Left renal cortex interstitium (tissue), 4 donors: ENCODE measurements at regions not wholly inside any gene's neighbourhood (a gene's known extent, or its start where the extent isn't known, plus 50 kb on each side); places are given as distances from the start of the nearest gene placed in this dataset.
"Not testable (repeated sequence)": the region's sequence is repeated elsewhere in the genome, so short reads cannot be mapped to it uniquely, and the experiment has no call there.

Experiments
- DNase-seq, 4 donors: peaks; one replicate each; pipeline ENCODE4 v3.0.0-alpha.2; 2013; ENCODE audit warnings: low read depth in 4 of 4, low spot score in 2 of 4, missing footprints in 1 of 4

DNA sequence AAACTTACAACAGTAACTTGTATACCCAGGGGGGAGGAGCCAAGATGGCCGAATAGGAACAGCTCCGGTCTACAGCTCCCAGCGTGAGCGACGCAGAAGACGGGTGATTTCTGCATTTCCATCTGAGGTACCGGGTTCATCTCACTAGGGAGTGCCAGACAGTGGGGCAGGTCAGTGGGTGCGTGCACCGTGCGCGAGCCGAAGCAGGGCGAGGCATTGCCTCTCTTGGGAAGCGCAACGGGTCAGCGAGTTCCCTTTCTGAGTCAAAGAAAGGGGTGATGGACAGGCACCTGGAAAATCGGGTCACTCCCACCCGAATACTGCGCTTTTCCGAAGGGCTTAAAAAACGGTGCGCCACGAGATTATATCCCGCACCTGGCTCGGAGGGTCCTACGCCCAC, 278.8 kb downstream of the FAM47B start:
- DNase-seq = not testable (repeated sequence)

DNA sequence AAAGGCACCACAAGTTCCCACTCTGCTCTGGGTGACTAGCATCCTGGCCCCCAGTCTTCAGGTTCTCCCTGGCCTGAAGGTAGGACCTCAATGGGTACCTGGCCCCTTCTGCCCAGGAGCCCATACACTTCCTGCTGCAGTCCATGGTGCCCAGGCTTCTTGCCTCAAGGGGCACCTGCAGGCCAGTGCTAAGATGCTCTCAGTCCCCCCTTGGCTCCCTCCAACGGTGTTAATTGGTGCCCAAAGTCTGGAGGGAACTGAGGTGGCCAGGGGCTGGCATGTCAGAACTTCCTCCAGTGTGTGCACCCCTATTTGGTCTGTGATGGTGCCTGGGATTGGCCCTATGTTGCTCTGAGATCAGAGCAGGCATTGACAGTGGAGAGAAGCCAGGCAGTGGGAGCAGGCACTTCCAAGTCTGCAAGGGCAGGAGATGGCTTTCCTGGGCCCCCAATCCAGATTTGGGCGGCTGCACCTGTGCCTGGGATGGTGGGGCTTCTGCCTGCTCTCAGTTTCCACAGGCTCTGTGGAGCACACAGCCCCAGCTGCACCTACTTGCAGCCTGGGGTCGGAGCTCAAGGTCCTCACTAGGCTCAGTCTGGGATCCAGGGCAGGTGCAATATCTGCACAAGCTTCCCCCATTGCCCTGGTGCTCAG, 301.6 kb downstream of the FAM47B start:
- no peak for DNase-seq

DNA sequence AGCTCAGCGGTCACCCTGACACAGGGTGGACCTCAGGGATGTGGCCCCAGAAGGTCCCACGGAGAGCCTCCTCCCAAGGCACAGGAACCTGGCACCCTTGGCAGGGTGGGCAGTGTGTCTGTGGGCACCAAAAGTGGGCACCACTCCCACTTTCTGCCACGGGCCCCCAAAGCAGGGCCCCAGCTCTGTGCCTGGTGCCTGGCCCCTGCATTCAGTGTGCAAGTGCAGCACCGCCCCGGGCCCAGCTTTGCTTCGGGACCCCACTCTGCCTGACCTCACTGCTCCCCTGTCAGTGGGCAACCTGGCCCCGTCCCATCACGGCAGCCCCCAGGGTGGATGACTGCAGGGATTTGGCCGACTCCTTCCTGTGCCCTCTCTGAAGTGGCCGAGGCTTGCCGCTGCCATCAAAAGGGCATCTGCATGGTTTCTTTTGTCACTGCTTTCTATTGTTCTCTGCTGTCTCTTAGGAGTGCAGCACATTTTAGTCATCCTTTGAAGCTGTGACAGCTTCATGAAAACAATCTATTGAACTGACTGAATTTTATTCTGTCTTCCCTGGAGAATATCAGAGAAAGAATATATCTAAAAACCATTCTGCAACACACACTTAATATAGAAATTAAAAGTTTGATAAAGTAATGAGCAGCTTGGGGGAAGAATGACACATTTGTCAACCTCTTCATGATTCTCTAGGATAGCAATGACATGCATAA, 302.4 kb downstream of the FAM47B start:
- no peak for DNase-seq

DNA sequence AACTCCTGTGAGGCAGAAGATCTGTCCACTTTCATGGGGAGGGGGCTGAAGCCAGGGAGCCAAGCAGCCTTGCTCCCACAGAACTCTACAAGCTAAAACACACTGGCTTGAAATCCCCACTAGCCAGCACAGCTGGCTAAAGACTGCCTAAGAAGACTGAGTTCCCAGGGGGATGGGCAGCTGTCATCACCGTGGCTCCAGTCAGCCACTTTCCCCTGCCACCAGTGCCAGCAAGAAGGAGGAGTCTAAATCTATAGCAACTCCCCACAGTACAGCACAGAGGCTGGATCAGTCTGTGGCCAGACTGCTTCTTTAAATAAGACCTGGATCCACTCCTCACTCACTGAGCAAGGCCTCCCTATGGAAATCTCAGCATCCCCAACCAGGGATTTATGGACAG, 308.6 kb downstream of the FAM47B start:
- DNase-seq = no peak

DNA sequence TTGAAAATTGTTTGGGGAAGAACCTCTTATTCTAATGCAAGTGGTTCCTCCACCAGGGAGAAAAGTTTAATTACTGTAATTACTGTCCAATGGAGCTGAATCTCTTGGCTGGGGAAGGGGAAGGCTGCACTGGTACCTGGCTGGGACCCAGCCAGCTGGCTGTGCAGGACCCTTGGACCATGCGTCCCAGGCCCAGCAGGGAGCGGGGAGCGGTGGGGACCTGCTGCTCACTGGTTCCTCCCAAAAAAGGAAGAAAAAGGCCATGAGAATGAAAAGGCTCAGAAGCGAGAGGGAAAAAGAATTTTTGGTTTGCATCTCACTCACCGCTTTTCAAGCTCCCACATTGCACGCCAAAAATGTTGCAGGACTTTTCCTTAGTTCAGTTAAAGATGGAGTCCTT, 333.5 kb downstream of the FAM47B start:
- no peak for DNase-seq

DNA sequence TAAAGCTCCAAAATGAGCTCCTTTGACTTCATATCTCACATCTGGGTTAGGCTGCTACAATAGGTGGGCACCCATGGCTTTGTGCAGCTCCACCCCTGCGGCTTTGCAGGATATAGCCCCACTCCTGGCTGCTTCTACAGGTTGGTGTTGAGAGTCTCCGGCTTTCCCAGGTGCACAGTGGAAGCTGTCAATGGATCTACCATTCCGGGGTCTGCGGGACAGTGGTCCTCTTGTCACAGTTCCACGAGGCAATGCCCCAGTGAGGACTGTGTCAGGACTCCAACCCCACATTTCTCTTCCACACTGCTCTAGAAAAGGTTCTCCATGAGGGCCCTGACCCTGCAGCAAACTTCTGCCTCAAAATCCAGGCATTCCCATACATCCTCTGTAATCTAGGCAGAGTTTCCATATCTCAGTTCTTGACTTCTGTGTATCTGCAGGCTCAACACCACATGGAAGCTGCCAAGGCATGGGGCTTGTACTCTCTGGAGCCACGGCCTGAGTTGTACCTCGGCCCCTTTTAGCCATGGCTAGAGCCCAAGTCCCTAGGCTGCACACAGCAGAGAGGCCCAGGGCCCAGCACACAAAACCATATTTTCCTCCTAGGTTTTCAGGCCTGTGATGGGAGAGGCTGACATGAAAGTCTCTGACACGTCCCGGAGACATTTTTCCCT, 342.8 kb downstream of the FAM47B start:
- DNase-seq = no peak

DNA sequence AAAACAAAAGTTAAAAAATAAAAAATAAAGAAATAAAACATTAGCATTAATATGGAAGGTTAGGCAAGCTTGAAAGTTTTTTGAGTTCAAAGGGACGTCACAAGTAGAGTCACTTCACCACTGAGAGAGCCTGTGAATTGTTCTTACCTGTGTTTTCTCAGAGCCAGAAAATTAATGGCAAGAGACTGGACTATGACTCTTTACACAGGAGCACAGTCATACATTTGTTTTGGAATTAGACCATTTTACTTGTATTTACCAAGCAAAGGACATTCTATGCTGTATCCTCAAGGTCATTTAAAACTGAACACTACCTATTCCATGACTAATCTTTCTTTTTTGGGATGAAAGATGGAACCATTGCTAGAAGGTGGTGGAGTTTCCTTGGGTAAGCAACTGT, 346.1 kb downstream of the FAM47B start:
- no peak for DNase-seq

DNA sequence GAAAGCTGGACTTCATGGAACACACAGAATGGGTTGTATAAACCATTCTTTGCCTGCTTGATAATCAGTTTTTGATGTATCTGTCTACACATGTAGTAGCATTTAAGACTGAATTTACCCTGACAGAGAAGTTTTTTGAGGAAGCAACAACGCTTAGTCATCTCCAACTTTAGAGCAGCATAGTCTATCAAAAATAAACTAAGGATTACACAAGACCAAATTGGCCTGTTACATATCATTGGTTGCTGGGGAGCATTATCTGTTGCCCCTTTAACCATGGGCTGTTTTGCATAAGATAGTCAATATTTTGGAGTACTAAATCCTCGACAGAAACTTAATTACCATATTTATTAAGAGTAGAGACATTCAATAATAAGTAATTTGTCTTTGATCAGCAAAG, 347.4 kb downstream of the FAM47B start:
- no peak for DNase-seq

DNA sequence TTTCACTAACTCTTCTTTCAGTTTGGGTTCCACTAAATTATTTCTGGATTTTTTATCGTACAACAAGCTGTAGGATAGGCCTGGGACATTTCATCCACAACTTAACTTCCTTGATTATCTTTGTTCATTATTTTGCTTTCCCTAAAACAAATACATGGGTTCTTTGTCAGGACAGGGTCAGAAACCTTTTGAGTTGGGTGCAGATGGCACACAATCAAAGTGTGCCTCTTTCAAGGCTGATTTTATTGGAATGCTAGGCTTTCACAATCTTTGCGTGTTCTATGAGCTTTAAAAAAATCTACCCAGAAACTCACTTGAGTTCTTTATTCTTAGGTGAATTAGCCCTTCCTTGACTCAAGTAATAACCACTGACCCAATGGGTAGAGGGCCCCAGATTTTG, 348.4 kb downstream of the FAM47B start:
- no peak for DNase-seq

DNA sequence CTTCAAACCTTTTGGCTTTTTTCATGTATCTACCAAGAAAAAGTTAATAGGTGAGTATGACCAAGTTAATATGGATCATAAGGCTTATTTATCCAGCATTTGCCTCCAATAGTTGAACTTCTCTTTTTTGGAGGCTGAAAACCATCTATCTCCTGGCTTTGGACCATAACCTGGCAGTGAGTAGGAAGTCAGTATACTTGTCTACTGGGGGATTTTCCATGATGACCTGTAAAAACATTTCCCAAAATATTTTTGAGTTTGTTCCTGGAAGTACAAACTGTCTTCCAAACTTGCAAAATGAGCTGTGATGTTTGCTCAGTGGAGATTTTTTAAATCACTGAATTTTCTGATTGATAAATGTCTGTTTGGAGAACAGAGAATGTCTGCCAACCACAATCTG, 349.9 kb downstream of the FAM47B start:
- DNase-seq = no peak

DNA sequence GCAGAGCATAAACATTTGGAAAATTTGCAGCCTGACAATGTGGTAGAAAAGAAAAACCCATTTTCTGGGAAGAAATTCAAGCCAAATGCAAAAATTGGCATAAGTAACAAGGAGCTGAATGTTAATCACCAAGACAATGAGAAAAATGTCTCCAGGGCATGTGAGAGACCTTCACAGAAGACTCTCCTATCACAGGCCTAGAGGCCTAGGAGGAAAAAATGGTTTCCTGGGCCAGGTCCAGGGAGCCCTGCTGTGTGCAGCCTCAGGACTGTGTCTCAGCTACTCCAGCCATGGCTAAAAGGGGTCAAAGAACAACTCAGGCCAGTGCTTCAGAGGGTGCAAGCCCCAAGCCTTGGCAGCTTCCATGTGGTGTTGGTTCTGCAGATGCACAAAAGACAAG, 362.4 kb downstream of the FAM47B start:
- DNase-seq = not testable (repeated sequence)

DNA sequence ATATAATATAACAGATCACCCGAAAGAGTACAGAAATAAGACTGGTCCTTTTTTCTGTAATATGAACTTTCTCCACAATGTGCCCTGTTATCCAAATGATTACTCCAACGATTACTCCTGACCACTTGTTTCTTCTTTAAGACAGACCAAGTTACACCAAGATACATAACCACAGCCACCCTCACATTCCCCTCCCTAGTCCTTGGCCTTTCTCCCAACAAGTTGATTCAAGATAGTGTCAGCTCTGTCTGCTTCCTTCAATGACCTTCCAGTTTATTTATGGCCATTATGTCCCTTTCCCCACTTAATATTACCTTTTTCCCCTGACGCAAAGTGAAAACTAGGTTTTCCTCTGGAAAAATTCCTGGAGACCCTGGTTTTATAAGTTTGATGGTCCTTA, 397.2 kb downstream of the FAM47B start:
- DNase-seq = no peak

DNA sequence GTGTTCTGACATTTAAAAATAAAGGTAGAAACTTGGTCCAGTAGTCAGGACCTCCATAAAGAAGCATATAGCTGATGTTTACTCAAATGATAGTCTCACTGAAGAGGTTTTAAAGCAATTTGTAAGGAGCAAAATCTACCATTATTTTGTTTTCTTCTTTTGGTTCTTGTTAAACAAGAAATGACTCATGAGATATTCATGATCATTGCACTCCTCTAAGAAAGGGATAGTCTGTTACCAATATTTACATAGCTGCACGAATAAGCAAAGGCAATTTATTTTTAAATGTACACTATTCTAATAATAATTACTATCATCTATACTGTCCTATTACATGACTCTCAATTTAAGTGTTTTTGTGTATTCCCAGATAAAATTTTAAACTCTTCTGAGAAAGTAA, 397.9 kb downstream of the FAM47B start:
- no peak for DNase-seq

DNA sequence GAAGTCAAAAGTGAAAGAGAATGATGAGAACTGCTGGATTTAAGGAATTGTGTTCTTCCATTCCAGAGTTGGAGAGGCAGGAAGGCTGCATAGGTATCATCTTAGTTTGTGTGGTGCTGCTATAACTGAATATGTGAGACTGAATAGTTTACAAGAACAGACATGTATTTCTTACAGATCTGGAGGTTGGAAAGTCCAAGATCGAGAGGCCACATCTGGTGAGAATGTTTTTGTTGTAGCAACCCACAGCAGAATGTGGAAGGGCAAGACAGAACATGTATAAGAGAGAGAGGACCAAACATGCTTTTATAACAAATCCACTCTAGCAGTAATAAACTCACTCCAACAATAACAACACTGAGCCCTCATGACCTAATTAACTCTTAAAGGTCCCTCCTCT, 408.6 kb downstream of the FAM47B start:
- DNase-seq = no peak

DNA sequence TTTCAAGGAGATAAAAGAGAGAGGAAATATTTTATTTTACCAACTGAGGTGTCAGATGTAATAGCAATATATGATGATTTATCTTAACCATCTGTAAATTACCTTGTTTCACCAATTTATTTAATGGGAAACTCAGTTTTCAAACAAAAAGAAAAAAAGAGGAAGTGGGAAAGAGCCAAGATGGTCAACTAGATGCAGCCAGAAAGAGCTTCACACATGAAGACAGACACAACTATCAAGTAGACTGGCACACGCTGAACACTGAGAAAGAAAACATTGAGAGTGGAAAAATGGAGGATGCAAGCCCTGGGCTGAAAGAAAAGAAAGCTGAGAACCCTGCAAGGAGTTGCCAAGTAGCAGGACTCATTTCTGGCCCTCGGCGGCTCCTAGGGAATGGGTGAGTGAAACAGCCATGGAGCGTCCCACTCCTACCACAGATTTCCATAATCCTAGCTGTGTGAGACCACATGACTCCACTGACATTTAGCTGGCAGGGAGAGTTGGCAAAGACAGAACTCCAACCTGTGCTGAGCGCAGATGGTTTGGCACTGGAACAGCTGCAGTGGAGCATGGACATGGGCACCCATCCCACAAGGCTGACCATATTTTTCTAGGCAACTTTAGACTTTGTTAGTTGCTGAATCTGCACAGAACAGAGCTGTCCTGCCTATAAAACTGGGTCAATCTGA, 409.3 kb downstream of the FAM47B start:
- no peak for DNase-seq

DNA sequence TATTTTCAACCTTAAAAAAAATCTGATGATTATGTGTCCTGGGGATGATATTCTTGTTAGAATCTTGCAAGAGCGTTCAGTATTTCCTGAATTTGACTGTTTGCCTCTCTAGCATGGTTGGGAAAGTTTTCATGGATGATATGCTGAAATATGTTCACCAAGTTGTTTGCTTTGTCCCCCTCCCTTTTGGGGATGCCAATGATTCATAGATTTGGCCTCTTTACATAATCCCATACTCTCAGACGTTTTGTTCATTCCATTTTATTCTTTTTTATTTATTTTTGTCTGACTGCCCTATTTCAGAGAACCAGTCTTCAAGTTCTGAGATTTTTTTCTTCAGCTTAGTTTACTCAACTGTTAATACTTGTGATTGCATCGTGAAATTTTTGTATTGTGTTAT, 415.1 kb downstream of the FAM47B start:
- no peak for DNase-seq

DNA sequence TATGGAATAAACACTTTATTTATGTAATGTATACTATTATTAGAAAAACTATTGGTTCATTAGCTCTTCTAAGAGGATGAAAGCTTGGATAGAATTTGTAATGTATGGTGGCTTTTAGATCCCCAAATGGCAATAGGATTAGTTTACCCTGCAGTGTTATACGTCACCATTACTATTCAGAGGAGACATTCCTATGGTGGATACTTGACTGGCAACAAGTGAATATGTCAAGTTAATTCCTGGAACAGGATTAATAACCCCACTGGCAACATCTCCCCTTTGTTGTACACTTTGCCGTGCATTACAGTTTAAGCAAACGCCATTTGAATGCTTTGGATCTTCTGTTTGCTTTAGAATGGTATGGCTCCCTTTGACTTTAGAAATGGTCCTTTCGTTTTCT, 420.3 kb downstream of the FAM47B start:
- no peak for DNase-seq

DNA sequence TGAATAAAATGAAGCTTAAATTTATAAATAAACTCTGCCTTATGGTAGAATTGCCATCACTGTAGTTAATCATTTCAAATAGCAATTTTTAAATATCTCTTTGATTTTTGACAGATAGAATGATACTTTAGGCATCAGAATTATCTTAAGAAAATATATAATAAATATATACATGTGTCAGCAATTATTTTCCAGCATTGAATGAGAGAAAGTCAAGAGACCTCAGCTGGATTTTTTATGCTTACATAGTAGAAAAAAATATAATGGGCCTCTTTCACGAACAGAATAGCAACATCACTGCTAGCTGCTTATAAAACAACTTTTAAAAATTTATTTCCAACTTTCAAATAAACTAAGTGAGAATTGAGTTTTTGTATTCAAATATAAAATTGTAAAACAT, 424.0 kb upstream of the MAGEB16 start:
- no peak for DNase-seq

DNA sequence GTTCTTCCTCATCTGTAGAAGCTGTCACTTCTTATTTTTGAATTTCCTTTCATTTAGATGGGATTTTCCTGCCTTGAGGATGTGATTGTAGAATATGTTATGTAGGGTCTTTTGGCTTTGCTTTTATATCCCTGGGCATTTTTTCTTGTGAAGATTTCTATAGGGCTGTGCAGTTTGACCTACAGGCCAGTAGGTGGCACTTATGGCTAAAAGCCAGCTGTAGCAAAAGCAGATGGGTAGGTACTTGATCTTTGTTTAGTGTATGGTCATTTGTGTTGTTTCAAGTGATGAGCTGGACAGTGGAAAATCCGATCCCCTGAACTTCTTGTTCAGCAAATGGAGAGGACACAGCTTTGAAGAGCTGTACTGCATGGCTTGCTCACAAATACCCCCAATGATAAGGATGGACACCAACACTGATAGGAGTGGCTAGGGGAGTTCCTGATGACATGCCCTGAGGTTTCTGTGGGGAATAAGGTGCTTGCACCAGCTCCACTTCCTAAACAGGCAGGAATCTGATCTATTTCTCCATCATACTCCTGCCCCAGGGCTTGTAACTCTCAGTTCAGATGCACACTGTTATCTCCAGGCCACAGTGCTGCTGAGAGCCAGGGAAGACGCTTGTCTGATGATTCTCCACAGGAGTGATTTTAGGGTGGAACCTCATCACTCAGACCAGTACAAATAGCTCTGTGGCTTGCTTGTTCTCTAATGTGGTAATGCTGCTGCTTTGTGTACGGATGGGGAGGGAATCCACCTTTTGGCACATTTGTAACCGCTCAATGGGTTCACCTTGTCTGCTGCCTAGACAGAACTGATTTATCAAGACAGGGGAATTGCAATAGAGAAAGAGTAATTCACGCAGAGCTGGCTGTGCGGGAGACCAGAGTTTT, 417.1 kb upstream of the MAGEB16 start:
- no peak for DNase-seq

DNA sequence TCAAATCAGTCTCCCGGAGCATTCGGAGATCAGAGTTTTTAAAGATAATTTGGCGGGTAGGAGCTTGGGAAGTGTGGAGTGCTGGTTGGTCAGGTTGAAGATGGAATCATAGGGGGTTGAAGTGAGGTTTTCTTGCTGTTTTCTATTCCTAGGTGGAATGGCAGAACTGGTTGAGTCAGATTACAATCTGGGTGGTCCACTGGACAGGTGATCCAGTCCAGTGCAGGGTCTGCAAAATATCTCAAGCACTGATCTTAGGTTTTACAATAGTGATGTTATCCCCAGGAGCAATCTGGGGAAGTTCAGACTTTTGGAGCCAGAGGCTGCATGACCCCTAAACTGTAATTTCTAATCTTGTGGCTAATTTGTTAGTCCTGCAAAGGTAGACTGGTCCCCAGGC, 416.4 kb upstream of the MAGEB16 start:
- not testable (repeated sequence) for DNase-seq

DNA sequence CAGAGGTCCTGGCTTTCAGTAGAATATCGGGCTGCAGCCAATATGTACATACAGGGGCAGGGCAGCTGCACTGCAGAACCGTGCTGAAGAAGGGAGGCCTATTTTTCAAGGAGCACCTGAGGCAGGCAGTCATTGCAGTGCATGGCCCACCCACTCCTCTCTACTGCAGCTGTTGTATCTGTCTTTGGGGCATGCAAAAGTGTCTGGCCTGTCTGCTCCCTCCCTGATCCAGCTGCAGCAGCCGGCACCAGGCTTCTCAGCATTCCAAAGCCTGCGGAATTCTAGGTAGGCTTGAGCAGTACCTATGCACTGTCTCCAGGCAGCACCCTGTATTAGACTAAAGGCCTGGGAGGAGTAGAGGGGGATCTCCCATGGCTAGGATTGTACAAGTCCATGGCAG, 415.2 kb upstream of the MAGEB16 start:
- no peak for DNase-seq
